ENCODE measurements at regions not wholly inside any gene's neighbourhood (a gene's known extent, or its start where the extent isn't known, plus 50 kb on each side); places are given as distances from the start of the nearest gene placed in this dataset.
A peak's percentile ranks its signal among the peaks of the same experiment; 100 is the strongest.

DNA sequence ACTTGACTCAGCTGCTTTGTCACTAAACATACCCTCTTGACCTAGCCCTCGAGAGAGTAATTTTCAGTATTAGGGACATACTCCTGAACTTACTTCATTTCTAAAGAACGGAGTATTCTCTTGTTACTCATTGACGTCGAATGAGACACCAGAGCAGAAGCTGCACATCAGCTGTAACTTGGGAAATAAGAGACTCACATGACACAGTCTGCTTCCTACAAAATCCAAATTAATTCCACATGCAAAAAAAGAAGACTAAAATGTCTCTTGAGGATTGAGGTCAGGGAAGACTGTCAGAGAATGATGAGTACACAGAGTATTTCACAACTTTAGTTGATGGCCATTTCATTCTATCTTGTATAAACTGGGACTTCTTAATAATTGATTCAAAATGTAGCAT lies 114.7 kb upstream of the EGFR start:
- H2AFZ ChIP-seq (replicated peaks; ENCODE audit: low read length, poor library complexity) = no peak overlapping the region
- peak; percentile 92 for ATAC-seq (ENCODE audit: low read depth)
- H2AK5ac ChIP-seq (ENCODE audit: low read depth, low read length) = no peak overlapping the region
- H3K14ac ChIP-seq (replicated peaks; ENCODE audit: low read depth, low read length) = no peak overlapping the region
- ChIA-PET CTCF (no interaction called here), POLR2A (ENCODE audit: unreplicated experiment) (no interaction called here)
- H2BK20ac ChIP-seq (ENCODE audit: low read depth, low read length) = no peak overlapping the region
- no peaks in the 10 kb centered on the region for H3K79me1 ChIP-seq (ENCODE audit: low read depth in 1 of 2, low read length in 2 of 2)
- no CpG with 5 or more reads among the region's 4 CpGs for WGBS, 2 experiments (ENCODE audit: extremely low coverage in 2 of 2, insufficient read length in 1 of 2)
- no peaks in the 10 kb centered on the region for H3K9me3 ChIP-seq (ENCODE audit: control insufficient read depth, insufficient read depth, low read length)
- no peaks in the 10 kb centered on the region for H3K36me3 ChIP-seq (ENCODE audit: control insufficient read depth, insufficient read depth, low read length)
- H4K8ac ChIP-seq (ENCODE audit: low read depth in 2 of 2, low read length in 2 of 2) = no peak overlapping the region
- H3K4me1 ChIP-seq (ENCODE audit: control insufficient read depth, insufficient read depth, low read length) = no peaks in the 10 kb centered on the region
- H3K4me2 ChIP-seq (ENCODE audit: low read depth, low read length) = 0 out of 2 replicates have a peak overlapping the region, but pooled peaks have one; percentile 1
- no peak for TF ChIP-seq RCOR1 (IDR thresholded peaks at IDR 0.05; ENCODE audit: insufficient replicate concordance, low read length)
- no peak for TF ChIP-seq CHD1 (IDR thresholded peaks at IDR 0.05; ENCODE audit: low read depth, low read length)
- TF ChIP-seq POLR2A (IDR thresholded peaks at IDR 0.05; ENCODE audit: low read depth, low read length) = no peak
- TF ChIP-seq MXI1 (IDR thresholded peaks at IDR 0.05; ENCODE audit: borderline replicate concordance, low read depth, low read length) = no peak
- peak; percentile 34; the same call in 1 of the 2 replicates for TF ChIP-seq FOS (IDR thresholded peaks at IDR 0.05; ENCODE audit: low read depth, low read length)
- TF ChIP-seq ELK1 (IDR thresholded peaks at IDR 0.05; ENCODE audit: borderline replicate concordance, low read depth, low read length) = no peak
- TF ChIP-seq CEBPB (IDR thresholded peaks at IDR 0.05; ENCODE audit: low read depth, low read length) = peak; percentile 89
- peak; percentile 58 for TF ChIP-seq USF2 (IDR thresholded peaks at IDR 0.05; ENCODE audit: low read depth, low read length)
- no peak for TF ChIP-seq MAFK (IDR thresholded peaks at IDR 0.05; ENCODE audit: low read depth, low read length)
- TF ChIP-seq BHLHE40 (IDR thresholded peaks at IDR 0.05; ENCODE audit: low read depth, low read length) = peak; percentile 52
- no peak for TF ChIP-seq SMC3 (IDR thresholded peaks at IDR 0.05; ENCODE audit: low read depth, low read length)
- TF ChIP-seq NFE2L2 (IDR thresholded peaks at IDR 0.05; ENCODE audit: low read depth, low read length) = no peak
- TF ChIP-seq, protein P1, sequence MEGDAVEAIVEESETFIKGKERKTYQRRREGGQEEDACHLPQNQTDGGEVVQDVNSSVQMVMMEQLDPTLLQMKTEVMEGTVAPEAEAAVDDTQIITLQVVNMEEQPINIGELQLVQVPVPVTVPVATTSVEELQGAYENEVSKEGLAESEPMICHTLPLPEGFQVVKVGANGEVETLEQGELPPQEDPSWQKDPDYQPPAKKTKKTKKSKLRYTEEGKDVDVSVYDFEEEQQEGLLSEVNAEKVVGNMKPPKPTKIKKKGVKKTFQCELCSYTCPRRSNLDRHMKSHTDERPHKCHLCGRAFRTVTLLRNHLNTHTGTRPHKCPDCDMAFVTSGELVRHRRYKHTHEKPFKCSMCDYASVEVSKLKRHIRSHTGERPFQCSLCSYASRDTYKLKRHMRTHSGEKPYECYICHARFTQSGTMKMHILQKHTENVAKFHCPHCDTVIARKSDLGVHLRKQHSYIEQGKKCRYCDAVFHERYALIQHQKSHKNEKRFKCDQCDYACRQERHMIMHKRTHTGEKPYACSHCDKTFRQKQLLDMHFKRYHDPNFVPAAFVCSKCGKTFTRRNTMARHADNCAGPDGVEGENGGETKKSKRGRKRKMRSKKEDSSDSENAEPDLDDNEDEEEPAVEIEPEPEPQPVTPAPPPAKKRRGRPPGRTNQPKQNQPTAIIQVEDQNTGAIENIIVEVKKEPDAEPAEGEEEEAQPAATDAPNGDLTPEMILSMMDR (conservative IDR thresholded peaks at IDR 0.05; ENCODE audit: low read depth, low read length) = no peak
- TF ChIP-seq RFX5 (IDR thresholded peaks at IDR 0.05; ENCODE audit: low read depth, low read length) = peak; percentile 83; the same call in 1 of the 2 replicates
- no peak for TF ChIP-seq RAD21 (IDR thresholded peaks at IDR 0.05; ENCODE audit: low read length)
- TF ChIP-seq MAZ (IDR thresholded peaks at IDR 0.05; ENCODE audit: borderline replicate concordance, low read depth, low read length) = no peak
- H3K9me1 ChIP-seq (ENCODE audit: insufficient read depth, low read length) = no peaks in the 10 kb centered on the region
- no peak overlapping the region for H3K4ac ChIP-seq (ENCODE audit: low read depth, low read length)
- H3K23ac ChIP-seq (ENCODE audit: low read depth, low read length) = no peak overlapping the region
- H3K18ac ChIP-seq (ENCODE audit: low read depth, low read length) = no peak overlapping the region
- no peaks in the 10 kb centered on the region for H4K20me1 ChIP-seq (ENCODE audit: insufficient read depth, low read length)
- no peak overlapping the region for H4K5ac ChIP-seq (ENCODE audit: low read depth, low read length)
- BruUV-seq (replicated peaks) = no TSS peak
- H2BK5ac ChIP-seq (ENCODE audit: low read depth, low read length, poor library complexity, severe bottlenecking) = peak overlapping the region; percentile 71
- peak overlapping the region; percentile 9; the same call in 1 of the 2 replicates for H3K27ac ChIP-seq (ENCODE audit: insufficient read depth, low read length)
- no peak overlapping the region for H4K91ac ChIP-seq (ENCODE audit: insufficient read depth, low read depth, low read length)
- intact Hi-C loops (cut with micrococcal nuclease) (no loop called here), dilution Hi-C loops (cut with HindIII; ENCODE audit: low sequenced_read_pairs, unreplicated experiment) (no loop called here), in situ Hi-C loops (cut with MboI; ENCODE audit: low sequenced_read_pairs) (no loop called here)
- H3K9ac ChIP-seq (ENCODE audit: low read depth, low read length) = no peak overlapping the region
- no peak overlapping the region for H2BK120ac ChIP-seq (ENCODE audit: low read depth, low read length)
- H2AK9ac ChIP-seq (replicated peaks; ENCODE audit: low read depth, low read length, poor library complexity) = no peak overlapping the region
- H2BK15ac ChIP-seq (ENCODE audit: low read depth, low read length) = no peak overlapping the region
- H3K4me3 ChIP-seq (ENCODE audit: insufficient read depth, low read depth, low read length) = no peak overlapping the region
- no peaks in the 10 kb centered on the region for H3K27me3 ChIP-seq (ENCODE audit: control insufficient read depth, insufficient read depth, low read length)
- peak; percentile 97 for DNase-seq
- no peak overlapping the region for H3K56ac ChIP-seq (ENCODE audit: extremely low read depth, insufficient read depth, low read length)

Data from IMR-90 (cell line).